ENCODE measurements at regions not wholly inside any gene's neighbourhood (a gene's known extent, or its start where the extent isn't known, plus 50 kb on each side); places are given as distances from the start of the nearest gene placed in this dataset.

GRCh38 chr2:6773007-6773693, 92.6 kb downstream of the CMPK2 start:
- DNase-seq (ENCODE audit: low spot score in 2 of 2) (peak; percentile 48 to 69), FAIRE-seq (no peak)

- FAIRE-seq (no peak), DNase-seq (ENCODE audit: low spot score in 2 of 2) (no peak)
These were observed 92.0 kb downstream of the CMPK2 start for GRCh38 chr2:6773694-6774044.

- no peak for DNase-seq (ENCODE audit: low spot score in 2 of 2)
- no peak for FAIRE-seq
These were observed 89.6 kb downstream of the CMPK2 start for GRCh38 chr2:6776125-6776524.

- DNase-seq (ENCODE audit: low spot score in 2 of 2) (no peak), FAIRE-seq (no peak)
These were observed 88.1 kb downstream of the CMPK2 start for GRCh38 chr2:6777626-6778025.

- FAIRE-seq (no peak), DNase-seq (ENCODE audit: low spot score in 2 of 2) (no peak)
These were observed 84.9 kb downstream of the CMPK2 start for GRCh38 chr2:6780765-6781274.

GRCh38 chr2:6782517-6783237, 83.0 kb downstream of the CMPK2 start:
- no peak for DNase-seq (ENCODE audit: low spot score in 2 of 2)
- FAIRE-seq: no peak

GRCh38 chr2:6783238-6783614, 82.5 kb downstream of the CMPK2 start:
- FAIRE-seq (no peak), DNase-seq (ENCODE audit: low spot score in 2 of 2) (no peak)

- DNase-seq (ENCODE audit: low spot score in 2 of 2) (no peak), FAIRE-seq (no peak)
These were observed 81.4 kb downstream of the CMPK2 start for GRCh38 chr2:6784291-6784690.

- FAIRE-seq (no peak), DNase-seq (ENCODE audit: low spot score in 2 of 2) (no peak)
These were observed 80.2 kb downstream of the CMPK2 start for GRCh38 chr2:6785493-6785892.

- DNase-seq (ENCODE audit: low spot score in 2 of 2) (no peak), FAIRE-seq (no peak)
These were observed 78.3 kb downstream of the CMPK2 start for GRCh38 chr2:6787376-6787775.

- DNase-seq (ENCODE audit: low spot score in 2 of 2) (no peak), FAIRE-seq (no peak)
These were observed 77.1 kb downstream of the CMPK2 start for GRCh38 chr2:6788614-6789013.

- DNase-seq (ENCODE audit: low spot score in 2 of 2): no peak
- FAIRE-seq: no peak
These were observed 76.1 kb downstream of the CMPK2 start for GRCh38 chr2:6789559-6790138.

- DNase-seq (ENCODE audit: low spot score in 2 of 2) (no peak), FAIRE-seq (no peak)
These were observed 74.0 kb downstream of the CMPK2 start for GRCh38 chr2:6791682-6792081.

GRCh38 chr2:6792883-6793282, 72.8 kb downstream of the CMPK2 start:
- FAIRE-seq: no peak
- no peak for DNase-seq (ENCODE audit: low spot score in 2 of 2)

- FAIRE-seq (no peak), DNase-seq (ENCODE audit: low spot score in 2 of 2) (no peak)
These were observed 72.3 kb downstream of the CMPK2 start for GRCh38 chr2:6793371-6793770.

GRCh38 chr2:6793913-6794312, 71.8 kb downstream of the CMPK2 start:
- no peak for FAIRE-seq
- DNase-seq (ENCODE audit: low spot score in 2 of 2): no peak

GRCh38 chr2:6794448-6794847, 71.3 kb downstream of the CMPK2 start:
- FAIRE-seq: no peak
- no peak for DNase-seq (ENCODE audit: low spot score in 2 of 2)

Small RNA genes lying in the stretch of these regions (small RNA-seq; reads per million reads assigned to genes)
- 0.15 reads per million for gene MIR7158
